HG02938 (cell line): ENCODE measurements at regions not wholly inside any gene's neighbourhood (a gene's known extent, or its start where the extent isn't known, plus 50 kb on each side); places are given as distances from the start of the nearest gene placed in this dataset.
A peak's percentile ranks its signal among the peaks of the same experiment; 100 is the strongest.

Source experiments
- ATAC-seq: cut with Tn5 transposase; IDR thresholded peaks from one replicate; pipeline ENCODE4 v1.9.1; 2021; ENCODE audit warnings: mild to moderate bottlenecking, moderate library complexity; ENCODE audit not compliant: unreplicated experiment

- ATAC-seq = no peak
These were observed 190.1 kb downstream of the KLF5 start for GRCh38 chr13:73248711-73249580.

- no peak for ATAC-seq
These were observed 189.3 kb downstream of the KLF5 start for GRCh38 chr13:73248154-73248553.

GRCh38 chr13:73245246-73245645 is 186.4 kb downstream of the KLF5 start:
- no peak for ATAC-seq

- ATAC-seq = no peak
These were observed 185.7 kb downstream of the KLF5 start for GRCh38 chr13:73244467-73244866.

GRCh38 chr13:73242515-73243015 is 183.8 kb downstream of the KLF5 start:
- ATAC-seq = no peak

- no peak for ATAC-seq
These were observed 181.4 kb downstream of the KLF5 start for GRCh38 chr13:73240193-73240592.

GRCh38 chr13:73235385-73235784 is 176.6 kb downstream of the KLF5 start:
- ATAC-seq = no peak

- no peak for ATAC-seq
These were observed 172.7 kb downstream of the KLF5 start for GRCh38 chr13:73231471-73231870.

GRCh38 chr13:73230716-73231115 is 171.9 kb downstream of the KLF5 start:
- ATAC-seq = no peak

- no peak for ATAC-seq
These were observed 169.7 kb downstream of the KLF5 start for GRCh38 chr13:73228546-73228945.

- no peak for ATAC-seq
These were observed 167.2 kb downstream of the KLF5 start for GRCh38 chr13:73225990-73226389.

- ATAC-seq = no peak
These were observed 165.9 kb downstream of the KLF5 start for GRCh38 chr13:73224703-73225102.

GRCh38 chr13:73223372-73223781 is 164.6 kb downstream of the KLF5 start:
- ATAC-seq = peak; percentile 88

GRCh38 chr13:73222627-73223305 is 164.0 kb downstream of the KLF5 start:
- no peak for ATAC-seq

- ATAC-seq = no peak
These were observed 162.3 kb downstream of the KLF5 start for GRCh38 chr13:73220966-73221720.

GRCh38 chr13:73218181-73218580 is 159.4 kb downstream of the KLF5 start:
- no peak for ATAC-seq

- ATAC-seq = no peak
These were observed 157.6 kb downstream of the KLF5 start for GRCh38 chr13:73216381-73216831.

GRCh38 chr13:73215823-73216222 is 157.0 kb downstream of the KLF5 start:
- ATAC-seq = no peak

- ATAC-seq = no peak
These were observed 153.7 kb downstream of the KLF5 start for GRCh38 chr13:73212482-73212881.

- no peak for ATAC-seq
These were observed 151.5 kb downstream of the KLF5 start for GRCh38 chr13:73210218-73210883.

- ATAC-seq = no peak
These were observed 146.1 kb downstream of the KLF5 start for GRCh38 chr13:73204952-73205351.
